D721Med (cell line): ENCODE measurements at regions not wholly inside any gene's neighbourhood (a gene's known extent, or its start where the extent isn't known, plus 50 kb on each side); places are given as distances from the start of the nearest gene placed in this dataset.
"Not testable (repeated sequence)": the region's sequence is repeated elsewhere in the genome, so short reads cannot be mapped to it uniquely, and the experiment has no call there.

Source experiments
- DNase-seq: peaks from one replicate; pipeline ENCODE4 v3.0.0; 2011; ENCODE audit warnings: low spot score; ENCODE audit not compliant: insufficient read length
- FAIRE-seq: peaks from 2 replicates; lab custom pipeline; 2011; peaks lifted over from hg19 to GRCh38; lab: Jason Lieb, UNC
- TF ChIP-seq, protein P1 (sequence below): IDR thresholded peaks from 2 replicates; pipeline ENCODE4 v1.5.1; 2012; ENCODE audit warnings: mild to moderate bottlenecking, control low read depth; ENCODE audit not compliant: insufficient read depth; ENCODE audit errors: missing control alignments

DNA sequence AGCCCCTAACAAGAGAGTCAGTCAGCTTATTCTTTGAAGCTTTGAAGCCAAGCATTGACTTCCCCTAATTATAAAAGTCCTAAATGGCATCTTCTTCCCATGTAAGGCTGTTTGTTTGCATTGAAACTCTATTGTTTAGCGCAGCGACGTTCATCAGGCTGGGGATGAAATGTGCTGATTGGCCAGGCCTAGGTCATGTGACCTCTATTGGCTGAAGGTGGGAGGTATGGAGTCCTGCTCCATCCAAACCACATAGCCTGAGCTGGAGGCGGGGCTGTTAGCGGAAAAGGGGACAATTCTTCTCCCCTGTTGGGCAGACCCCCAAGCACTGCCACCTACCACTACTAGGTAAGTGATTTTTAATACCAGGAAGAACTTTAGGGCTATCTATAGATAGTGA is 145.3 kb upstream of the PRR23C start:
- no peak for DNase-seq
- TF ChIP-seq, protein P1, sequence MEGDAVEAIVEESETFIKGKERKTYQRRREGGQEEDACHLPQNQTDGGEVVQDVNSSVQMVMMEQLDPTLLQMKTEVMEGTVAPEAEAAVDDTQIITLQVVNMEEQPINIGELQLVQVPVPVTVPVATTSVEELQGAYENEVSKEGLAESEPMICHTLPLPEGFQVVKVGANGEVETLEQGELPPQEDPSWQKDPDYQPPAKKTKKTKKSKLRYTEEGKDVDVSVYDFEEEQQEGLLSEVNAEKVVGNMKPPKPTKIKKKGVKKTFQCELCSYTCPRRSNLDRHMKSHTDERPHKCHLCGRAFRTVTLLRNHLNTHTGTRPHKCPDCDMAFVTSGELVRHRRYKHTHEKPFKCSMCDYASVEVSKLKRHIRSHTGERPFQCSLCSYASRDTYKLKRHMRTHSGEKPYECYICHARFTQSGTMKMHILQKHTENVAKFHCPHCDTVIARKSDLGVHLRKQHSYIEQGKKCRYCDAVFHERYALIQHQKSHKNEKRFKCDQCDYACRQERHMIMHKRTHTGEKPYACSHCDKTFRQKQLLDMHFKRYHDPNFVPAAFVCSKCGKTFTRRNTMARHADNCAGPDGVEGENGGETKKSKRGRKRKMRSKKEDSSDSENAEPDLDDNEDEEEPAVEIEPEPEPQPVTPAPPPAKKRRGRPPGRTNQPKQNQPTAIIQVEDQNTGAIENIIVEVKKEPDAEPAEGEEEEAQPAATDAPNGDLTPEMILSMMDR, result no peak
- no peak for FAIRE-seq

DNA sequence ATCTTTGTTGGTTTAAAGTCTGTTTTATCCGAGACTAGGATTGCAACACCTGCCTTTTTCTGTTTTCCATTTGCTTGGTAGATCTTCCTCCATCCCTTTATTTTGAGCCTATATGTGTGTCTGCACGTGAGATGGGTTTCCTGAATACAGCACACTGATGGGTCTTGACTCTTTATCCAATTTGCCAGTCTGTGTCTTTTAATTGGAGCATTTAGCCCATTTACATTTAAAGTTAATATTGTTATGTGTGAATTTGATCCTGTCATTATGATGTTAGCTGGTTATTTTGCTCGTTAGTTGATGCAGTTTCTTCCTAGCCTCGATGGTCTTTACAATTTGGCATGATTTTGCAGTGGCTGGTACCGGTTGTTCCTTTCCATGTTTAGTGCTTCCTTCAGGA is 149.4 kb upstream of the MRPS22 start:
- not testable (repeated sequence) for DNase-seq, FAIRE-seq

DNA sequence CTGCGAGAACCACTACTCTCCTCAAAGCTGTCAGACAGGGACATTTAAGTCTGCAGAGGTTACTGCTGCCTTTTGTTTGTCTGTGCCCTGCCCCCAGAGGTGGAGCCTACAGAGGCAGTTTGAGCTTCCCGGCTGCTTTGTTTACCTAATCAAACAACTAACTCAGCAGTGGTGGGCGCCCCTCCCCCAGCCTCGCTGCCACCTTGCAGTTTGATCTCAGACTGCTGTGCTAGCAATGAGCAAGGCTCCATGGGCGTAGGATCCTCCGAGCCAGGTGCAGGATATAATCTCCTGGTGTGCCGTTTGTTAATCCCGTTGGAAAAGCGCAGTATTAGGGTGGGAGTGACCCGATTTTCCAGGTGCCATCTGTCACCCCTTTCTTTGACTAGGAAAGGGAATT is 147.7 kb upstream of the MRPS22 start:
- FAIRE-seq, DNase-seq: not testable (repeated sequence)

DNA sequence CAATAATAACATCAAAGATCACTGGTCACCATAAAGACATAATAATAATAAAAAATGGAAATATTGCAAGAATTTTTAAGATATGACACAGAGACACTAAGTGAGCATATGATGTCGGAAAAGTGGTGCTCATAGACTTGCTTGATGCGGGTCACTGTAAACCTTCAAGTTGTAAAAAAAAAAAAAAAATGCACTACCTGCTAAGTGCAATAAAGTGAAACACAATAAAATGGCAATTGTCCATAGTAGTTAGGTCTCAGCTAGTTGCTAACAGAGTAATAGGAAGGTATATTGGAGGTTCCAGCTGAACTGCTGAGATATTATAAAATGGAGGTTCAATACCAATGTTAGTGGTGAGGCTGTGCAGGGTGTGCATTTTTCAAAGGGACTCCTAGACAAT is 146.6 kb upstream of the MRPS22 start:
- DNase-seq (no peak), FAIRE-seq (no peak)
- TF ChIP-seq, protein P1, result no peak

DNA sequence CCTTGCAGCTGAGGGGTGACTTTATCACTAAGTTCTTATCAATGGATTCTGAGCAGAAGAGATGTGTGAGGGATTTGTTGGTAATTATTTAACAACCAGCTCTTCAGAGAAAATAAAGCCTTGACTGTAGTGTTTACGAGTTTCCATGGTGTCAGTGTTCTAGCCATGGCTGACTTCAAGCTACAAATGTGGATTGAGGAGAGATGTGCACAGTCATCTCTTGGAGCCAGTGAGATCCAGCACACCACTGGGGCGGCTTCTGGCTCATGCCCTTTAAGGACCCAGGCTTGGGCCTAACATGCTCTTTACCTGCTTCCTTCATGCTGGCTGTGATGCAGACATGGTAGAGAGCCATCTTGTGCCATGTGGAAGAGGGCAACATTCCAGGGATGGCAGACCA is 145.6 kb upstream of the MRPS22 start:
- TF ChIP-seq, protein P1, result no peak
- FAIRE-seq, result no peak

DNA sequence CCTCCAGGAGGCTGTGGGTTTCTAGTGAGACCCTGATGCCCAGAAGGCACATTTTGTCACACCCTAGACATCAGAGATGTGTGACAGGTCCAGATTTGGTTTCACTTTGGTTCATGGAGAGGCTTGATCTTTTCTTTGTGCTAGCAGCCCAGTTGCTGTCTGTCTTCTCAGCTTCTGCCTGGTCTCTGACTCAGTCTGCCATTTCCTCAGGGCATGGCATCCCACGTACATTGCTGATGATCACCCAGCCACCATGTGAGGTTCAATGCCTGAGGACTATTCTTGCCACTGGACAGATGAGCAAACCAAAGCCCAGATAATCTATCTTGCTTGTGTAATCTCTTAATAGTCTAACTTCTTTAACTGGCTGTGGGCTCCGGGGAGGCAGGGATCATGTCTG is 144.9 kb upstream of the MRPS22 start:
- DNase-seq (no peak), FAIRE-seq (no peak)
- TF ChIP-seq, protein P1, result no peak

More for the DNA sequence above, 145.6 kb upstream of the MRPS22 start:
- DNase-seq, result no peak

DNA sequence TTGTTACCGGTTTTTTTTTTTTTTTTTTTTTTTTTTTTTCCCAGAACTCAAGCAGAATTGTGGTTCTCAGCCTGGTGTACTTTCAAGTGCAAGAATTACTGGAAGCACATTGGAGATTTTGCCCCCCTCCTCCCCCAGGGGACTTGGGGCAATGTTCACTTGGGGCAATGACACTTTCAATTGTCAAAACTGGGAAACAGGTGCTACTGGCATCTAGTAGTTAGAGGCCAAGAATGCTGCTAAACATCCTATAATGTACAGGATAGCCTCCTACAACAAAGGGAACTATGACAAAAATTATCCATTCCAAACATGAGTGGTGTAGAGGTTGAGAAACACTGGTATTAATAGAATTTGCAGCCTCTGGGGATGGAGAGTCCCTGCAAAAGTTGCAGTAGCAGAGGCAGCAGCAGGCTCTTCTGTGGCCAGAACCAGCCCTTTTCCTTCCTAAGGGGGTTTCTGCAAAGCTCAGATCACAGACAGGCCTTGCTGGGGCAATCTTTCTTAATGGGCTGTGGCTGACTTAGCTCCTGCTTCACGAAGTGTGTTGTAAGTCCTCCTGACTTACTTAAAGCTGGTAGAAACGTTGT is 144.3 kb upstream of the MRPS22 start:
- DNase-seq (no peak), FAIRE-seq (no peak)
- TF ChIP-seq, protein P1, result no peak

DNA sequence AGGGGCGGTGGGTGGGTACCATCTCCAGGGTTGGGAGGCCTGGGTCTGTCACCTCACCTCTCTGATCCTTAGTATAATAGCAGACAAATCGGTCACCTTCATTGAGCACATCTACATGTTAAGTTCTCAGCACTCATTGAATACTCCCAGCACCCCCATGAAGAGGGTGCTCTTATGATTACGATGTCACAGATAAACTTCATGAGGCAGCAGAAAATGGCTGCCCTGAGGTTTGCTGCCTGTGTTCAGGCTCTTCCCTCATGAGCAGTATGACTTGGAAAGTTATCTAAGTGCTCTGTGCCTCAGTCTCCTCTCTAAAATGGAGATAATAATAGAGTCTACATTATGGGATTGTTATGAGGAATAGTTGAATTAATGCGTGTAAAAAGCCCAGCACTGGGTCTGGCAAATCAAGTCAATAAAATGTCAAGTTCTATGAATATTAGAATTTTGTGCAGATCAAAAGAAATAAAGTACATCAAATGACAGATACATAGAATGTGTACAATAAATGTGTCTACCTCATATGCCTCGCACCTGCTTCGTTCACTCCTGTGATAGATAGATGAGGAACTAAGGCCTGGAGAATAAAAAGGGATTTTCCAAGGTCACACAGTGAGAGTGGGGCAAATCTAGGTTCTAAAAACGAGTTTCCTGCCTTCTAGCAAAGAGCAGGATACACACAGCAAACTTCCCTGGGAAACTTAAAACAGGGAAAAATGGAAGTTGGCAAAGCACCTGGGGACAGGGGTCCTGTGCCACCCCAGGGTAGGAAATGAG is 142.2 kb upstream of the MRPS22 start:
- FAIRE-seq, result no peak
- TF ChIP-seq, protein P1, result no peak
- no peak for DNase-seq
